Naive thymus-derived CD4-positive, alpha-beta T cell (primary cell): ENCODE measurements at regions not wholly inside any gene's neighbourhood (a gene's known extent, or its start where the extent isn't known, plus 50 kb on each side); places are given as distances from the start of the nearest gene placed in this dataset.

ENCODE experiments used
- ATAC-seq: fragments of 150-1000 bp; cut with Tn5 transposase; 2 replicates; pipeline ENCODE4 v1.10.0; 2021; ENCODE audit warnings: mild to moderate bottlenecking, moderate library complexity
- CTCF ChIA-PET: fragments of 350-600 bp; sonication (Branson Sonifier 250); formaldehyde crosslinking; loops from one replicate; lab custom pipeline; 2021; ENCODE audit warnings: antibody characterized with exemption; lab: Charles Lee
- POLR2A ChIA-PET: fragments of 350-600 bp; sonication (Branson Sonifier 250); formaldehyde crosslinking; loops from one replicate; lab custom pipeline; 2021; ENCODE audit warnings: antibody characterized with exemption, inconsistent platforms; lab: Charles Lee
- DNase-seq, 9 donors: peaks; one replicate each; pipeline versions ENCODE4 v3.0.0 to v3.0.0-alpha.2; 2020 to 2022; ENCODE audit warnings: mixed read lengths in 1 of 9
- H3K27ac ChIP-seq: one replicate; pipeline ENCODE4 v1.7.0; 2013; ENCODE audit warnings: mild to moderate bottlenecking, low read depth, low read length, moderate library complexity
- H3K27me3 ChIP-seq, 2 donors: one replicate each; pipeline ENCODE4 v1.7.0; 2013; ENCODE audit warnings: low read length in 2 of 2, mild to moderate bottlenecking in 2 of 2, moderate library complexity in 2 of 2; ENCODE audit not compliant: control insufficient read depth in 2 of 2, insufficient read depth in 2 of 2
- H3K36me3 ChIP-seq, 3 experiments: 1 replicate in 2 of 3; 2 replicates in 1 of 3; pipeline ENCODE4 v1.7.0; 2013; ENCODE audit warnings: low read length in 3 of 3, mild to moderate bottlenecking in 3 of 3, moderate library complexity in 1 of 3; ENCODE audit not compliant: insufficient read depth in 3 of 3, control insufficient read depth in 2 of 3
- H3K4me1 ChIP-seq, 2 donors: one replicate each; pipeline ENCODE4 v1.7.0; 2013; ENCODE audit warnings: low read length in 2 of 2, mild to moderate bottlenecking in 2 of 2, moderate library complexity in 1 of 2; ENCODE audit not compliant: control insufficient read depth in 2 of 2, insufficient read depth in 2 of 2
- H3K4me3 ChIP-seq: 2 replicates; pipeline ENCODE4 v1.7.0; 2013; ENCODE audit warnings: mild to moderate bottlenecking, low read length
- H3K9me3 ChIP-seq, 3 experiments: 1 replicate in 2 of 3; 2 replicates in 1 of 3; pipeline ENCODE4 v1.7.0; 2013; ENCODE audit warnings: low read length in 3 of 3; ENCODE audit not compliant: control insufficient read depth in 2 of 3
- H3K27ac Mint-ChIP-seq, 9 donors: one replicate each; pipeline ENCODE4 v1.8.0; 2020 to 2022; ENCODE audit warnings: mixed read lengths in 9 of 9, mild to moderate bottlenecking in 8 of 9, moderate library complexity in 5 of 9, inconsistent platforms in 2 of 9
- H3K27me3 Mint-ChIP-seq, 5 donors: one replicate each; pipeline ENCODE4 v1.8.0; 2021 to 2022; ENCODE audit warnings: mixed read lengths in 5 of 5, mild to moderate bottlenecking in 1 of 5
- H3K36me3 Mint-ChIP-seq, 5 donors: one replicate each; pipeline ENCODE4 v1.8.0; 2020 to 2022; ENCODE audit warnings: mixed read lengths in 5 of 5, mild to moderate bottlenecking in 3 of 5, inconsistent platforms in 1 of 5
- H3K4me1 Mint-ChIP-seq, 7 donors: one replicate each; pipeline ENCODE4 v1.8.0; 2020 to 2022; ENCODE audit warnings: mixed read lengths in 7 of 7, mild to moderate bottlenecking in 3 of 7, inconsistent platforms in 1 of 7
- H3K4me3 Mint-ChIP-seq, 10 donors: one replicate each; pipeline ENCODE4 v1.8.0; 2020 to 2022; ENCODE audit warnings: mild to moderate bottlenecking in 10 of 10, mixed read lengths in 10 of 10, moderate library complexity in 6 of 10, inconsistent platforms in 2 of 10
- H3K9me3 Mint-ChIP-seq, 11 donors: one replicate each; pipeline ENCODE4 v1.8.0; 2020 to 2022; ENCODE audit warnings: mixed read lengths in 11 of 11, mild to moderate bottlenecking in 4 of 11, inconsistent platforms in 1 of 11, moderate library complexity in 1 of 11
- intact Hi-C, 2 donors: fragments of 100-400 bp; cut with micrococcal nuclease; formaldehyde crosslinking; loops; one replicate each; pipeline ENCODE4 v1.15.1; 2023

GRCh38 chr6:99022039-99022609, 74.4 kb upstream of the FBXL4 start:
- H3K4me1 Mint-ChIP-seq, result peaks cover 0 to 1% (median 0%) of the 10 kb centered on the region in 7 donors
- DNase-seq (no peak), ATAC-seq (no peak)
- no peaks in the 10 kb centered on the region for H3K27me3 ChIP-seq
- H3K27ac ChIP-seq, result no peak overlapping the region
- no peak overlapping the region for H3K4me3 ChIP-seq
- H3K4me1 ChIP-seq, result no peaks in the 10 kb centered on the region
- H3K36me3 Mint-ChIP-seq, result peaks cover 0 to 9% (median 0%) of the 10 kb centered on the region in 5 donors
- H3K9me3 ChIP-seq, result peaks cover 0 to 12% (median 0%) of the 10 kb centered on the region in 3 experiments
- ChIA-PET POLR2A (no interaction called here), CTCF (no interaction called here)
- intact Hi-C loops, result no loop called here
- H3K36me3 ChIP-seq, result no peaks in the 10 kb centered on the region
- H3K9me3 Mint-ChIP-seq, result peaks cover 7 to 24% (median 16%) of the 10 kb centered on the region in 11 donors
- H3K4me3 Mint-ChIP-seq, result no peak overlapping the region
- H3K27me3 Mint-ChIP-seq, result peaks cover 0 to 11% (median 7%) of the 10 kb centered on the region in 5 donors
- no peak overlapping the region for H3K27ac Mint-ChIP-seq

- Histone ChIP-seq H3K4me3 (no peak overlapping the region), H3K9me3 (no peaks in the 10 kb centered on the region), H3K4me1 (no peaks in the 10 kb centered on the region), H3K36me3 (no peaks in the 10 kb centered on the region), H3K27ac (no peak overlapping the region), H3K27me3 (no peaks in the 10 kb centered on the region)
- ATAC-seq (no peak), DNase-seq (no peak)
- H3K9me3 Mint-ChIP-seq, result peaks cover 0 to 2% (median 0%) of the 10 kb centered on the region in 11 donors
- ChIA-PET CTCF (no interaction called here), POLR2A (no interaction called here)
- no peaks in the 10 kb centered on the region for H3K36me3 Mint-ChIP-seq
- H3K27me3 Mint-ChIP-seq, result peaks cover 0 to 11% (median 7%) of the 10 kb centered on the region in 5 donors
- no peak overlapping the region for H3K4me3 Mint-ChIP-seq
- intact Hi-C loops, result no loop called here
- no peak overlapping the region for H3K27ac Mint-ChIP-seq
- peaks cover 0 to 8% (median 0%) of the 10 kb centered on the region in 7 donors for H3K4me1 Mint-ChIP-seq
Observed at GRCh38 chr6:99019381-99019780, 71.6 kb upstream of the FBXL4 start.

GRCh38 chr6:99017150-99017549, 69.4 kb upstream of the FBXL4 start:
- Mint-ChIP-seq H3K4me3 (no peak overlapping the region), H3K27ac (no peak overlapping the region)

GRCh38 chr6:99016355-99016754, 68.6 kb upstream of the FBXL4 start:
- no peak overlapping the region for H3K27ac Mint-ChIP-seq
- ChIA-PET CTCF (no interaction called here), POLR2A (no interaction called here)
- no peak overlapping the region for H3K4me3 Mint-ChIP-seq
- Histone ChIP-seq H3K27me3 (no peaks in the 10 kb centered on the region), H3K27ac (no peak overlapping the region), H3K36me3 (no peaks in the 10 kb centered on the region), H3K9me3 (no peaks in the 10 kb centered on the region), H3K4me1 (no peaks in the 10 kb centered on the region), H3K4me3 (no peak overlapping the region)
- intact Hi-C loops, result no loop called here
- no peak for DNase-seq
- no peaks in the 10 kb centered on the region for H3K9me3 Mint-ChIP-seq
- ATAC-seq, result peak; percentile 8
- peaks cover 0 to 12% (median 8%) of the 10 kb centered on the region in 5 donors for H3K27me3 Mint-ChIP-seq
- H3K36me3 Mint-ChIP-seq, result no peaks in the 10 kb centered on the region
- peaks cover 0 to 8% (median 0%) of the 10 kb centered on the region in 7 donors for H3K4me1 Mint-ChIP-seq

More at GRCh38 chr6:99017150-99017549, 69.4 kb upstream of the FBXL4 start:
- no peak for DNase-seq
- Histone ChIP-seq H3K27me3 (no peaks in the 10 kb centered on the region), H3K4me3 (no peak overlapping the region), H3K4me1 (no peaks in the 10 kb centered on the region), H3K9me3 (no peaks in the 10 kb centered on the region), H3K27ac (no peak overlapping the region), H3K36me3 (no peaks in the 10 kb centered on the region)
- no peak for ATAC-seq
- ChIA-PET CTCF (no interaction called here), POLR2A (no interaction called here)
- Mint-ChIP-seq H3K36me3 (no peaks in the 10 kb centered on the region), H3K27me3 (peaks cover 0 to 11% (median 8%) of the 10 kb centered on the region in 5 donors), H3K9me3 (no peaks in the 10 kb centered on the region), H3K4me1 (peaks cover 0 to 8% (median 0%) of the 10 kb centered on the region in 7 donors)
- intact Hi-C loops, result no loop called here

GRCh38 chr6:99014061-99014460, 66.3 kb upstream of the FBXL4 start:
- CTCF ChIA-PET, result no interaction called here
- peaks cover 2 to 23% (median 13%) of the 10 kb centered on the region in 5 donors for H3K27me3 Mint-ChIP-seq
- ATAC-seq, result no peak

GRCh38 chr6:99013661-99014060, 65.9 kb upstream of the FBXL4 start:
- intact Hi-C loops, result no loop called here
- ATAC-seq, result no peak
- H3K4me3 ChIP-seq, result no peak overlapping the region
- peaks cover 2 to 22% (median 12%) of the 10 kb centered on the region in 5 donors for H3K27me3 Mint-ChIP-seq
- H3K27me3 ChIP-seq, result no peaks in the 10 kb centered on the region
- no peaks in the 10 kb centered on the region for H3K9me3 ChIP-seq
- no peak overlapping the region for H3K27ac Mint-ChIP-seq
- DNase-seq, result no peak
- no peak overlapping the region for H3K4me3 Mint-ChIP-seq
- H3K36me3 ChIP-seq, result no peaks in the 10 kb centered on the region
- CTCF ChIA-PET, result no interaction called here
- H3K9me3 Mint-ChIP-seq, result peaks cover 0 to 1% (median 0%) of the 10 kb centered on the region in 11 donors
- peaks cover 0 to 8% (median 0%) of the 10 kb centered on the region in 7 donors for H3K4me1 Mint-ChIP-seq
- no peaks in the 10 kb centered on the region for H3K36me3 Mint-ChIP-seq
- H3K27ac ChIP-seq, result no peak overlapping the region
- no peaks in the 10 kb centered on the region for H3K4me1 ChIP-seq
- POLR2A ChIA-PET, result no interaction called here

More at GRCh38 chr6:99014061-99014460, 66.3 kb upstream of the FBXL4 start:
- POLR2A ChIA-PET, result no interaction called here
- Histone ChIP-seq H3K4me3 (no peak overlapping the region), H3K36me3 (no peaks in the 10 kb centered on the region), H3K9me3 (no peaks in the 10 kb centered on the region), H3K27ac (no peak overlapping the region), H3K27me3 (no peaks in the 10 kb centered on the region), H3K4me1 (no peaks in the 10 kb centered on the region)
- DNase-seq, result no peak
- intact Hi-C loops, result no loop called here
- Mint-ChIP-seq H3K4me1 (peaks cover 0 to 8% (median 0%) of the 10 kb centered on the region in 7 donors), H3K4me3 (no peak overlapping the region), H3K36me3 (no peaks in the 10 kb centered on the region), H3K9me3 (peaks cover 0 to 1% (median 0%) of the 10 kb centered on the region in 11 donors), H3K27ac (no peak overlapping the region)

- no peak overlapping the region for H3K27ac Mint-ChIP-seq
- Histone ChIP-seq H3K4me1 (no peaks in the 10 kb centered on the region), H3K27me3 (no peaks in the 10 kb centered on the region), H3K9me3 (no peaks in the 10 kb centered on the region), H3K27ac (no peak overlapping the region), H3K4me3 (no peak overlapping the region), H3K36me3 (no peaks in the 10 kb centered on the region)
- H3K27me3 Mint-ChIP-seq, result peaks cover 2 to 19% (median 12%) of the 10 kb centered on the region in 5 donors
- H3K9me3 Mint-ChIP-seq, result peaks cover 0 to 1% (median 0%) of the 10 kb centered on the region in 11 donors
- no peak overlapping the region for H3K4me3 Mint-ChIP-seq
- CTCF ChIA-PET, result no interaction called here
- peaks cover 0 to 8% (median 0%) of the 10 kb centered on the region in 7 donors for H3K4me1 Mint-ChIP-seq
- ATAC-seq (no peak), DNase-seq (no peak)
- intact Hi-C loops, result no loop called here
- POLR2A ChIA-PET, result no interaction called here
- H3K36me3 Mint-ChIP-seq, result no peaks in the 10 kb centered on the region
Observed at GRCh38 chr6:99013145-99013544, 65.4 kb upstream of the FBXL4 start.
